Loucy (cell line): ENCODE measurements at regions not wholly inside any gene's neighbourhood (a gene's known extent, or its start where the extent isn't known, plus 50 kb on each side); places are given as distances from the start of the nearest gene placed in this dataset.

Source experiments
- H2AFZ ChIP-seq: fragments of 200-600 bp; sonication (generic); 2 replicates; pipeline ENCODE4 v1.6.0; 2016; ENCODE audit warnings: antibody characterized with exemption, mild to moderate bottlenecking, low read length, moderate library complexity
- H3F3A ChIP-seq: fragments of 200-600 bp; 2 replicates; pipeline ENCODE4 v1.6.0; 2016; ENCODE audit warnings: antibody characterized with exemption, low read depth, mild to moderate bottlenecking
- H3K27me3 ChIP-seq: fragments of 200-600 bp; sonication (generic); 2 replicates; pipeline ENCODE4 v1.6.1; 2014; ENCODE audit warnings: low read length, mild to moderate bottlenecking; ENCODE audit not compliant: insufficient read depth, poor library complexity, severe bottlenecking
- H3K36me3 ChIP-seq: fragments of 200-600 bp; sonication (generic); 2 replicates; pipeline ENCODE4 v1.6.1; 2016; ENCODE audit warnings: low read length; ENCODE audit not compliant: insufficient read depth
- H3K4me1 ChIP-seq: fragments of 200-600 bp; sonication (generic); 2 replicates; pipeline ENCODE4 v1.5.1; 2014; ENCODE audit warnings: low read length, mild to moderate bottlenecking; ENCODE audit not compliant: insufficient read depth, poor library complexity, severe bottlenecking
- H3K4me2 ChIP-seq: fragments of 200-600 bp; sonication (generic); 2 replicates; pipeline ENCODE4 v1.6.0; 2014; ENCODE audit warnings: antibody characterized with exemption, low read length, low read depth, mild to moderate bottlenecking; ENCODE audit not compliant: poor library complexity, severe bottlenecking
- H3K4me3 ChIP-seq: fragments of 200-600 bp; sonication (generic); 2 replicates; pipeline ENCODE4 v1.5.1; 2014; ENCODE audit warnings: low read length, mild to moderate bottlenecking, mixed read lengths; ENCODE audit not compliant: poor library complexity, severe bottlenecking
- H3K79me2 ChIP-seq: fragments of 200-600 bp; sonication (generic); 2 replicates; pipeline ENCODE4 v1.6.1; 2014; ENCODE audit warnings: low read length; ENCODE audit not compliant: insufficient read depth
- H3K9ac ChIP-seq: fragments of 200-600 bp; sonication (generic); 2 replicates; pipeline ENCODE4 v1.6.0; 2014; ENCODE audit warnings: mild to moderate bottlenecking, low read depth, low read length, moderate library complexity; ENCODE audit not compliant: poor library complexity, severe bottlenecking
- H3K9me2 ChIP-seq: fragments of 200-600 bp; sonication (generic); replicated peaks from 2 replicates; pipeline ENCODE4 v1.6.1; 2016; ENCODE audit warnings: low read depth, low read length, mixed read lengths
- H3K9me3 ChIP-seq: fragments of 200-600 bp; sonication (generic); 2 replicates; pipeline ENCODE4 v1.6.1; 2014; ENCODE audit warnings: mild to moderate bottlenecking, antibody characterized with exemption, low read length, low read depth; ENCODE audit not compliant: insufficient read depth
- H4K20me1 ChIP-seq: fragments of 200-600 bp; sonication (generic); 2 replicates; pipeline ENCODE4 v1.6.0; 2014; ENCODE audit warnings: antibody characterized with exemption, low read length, mild to moderate bottlenecking; ENCODE audit not compliant: insufficient read depth, poor library complexity, severe bottlenecking
- EZH2phosphoT487 ChIP-seq: fragments of 200-600 bp; IDR thresholded peaks from 2 replicates; pipeline ENCODE4 v1.6.1; 2018; ENCODE audit warnings: antibody characterized with exemption, mild to moderate bottlenecking, moderate library complexity, borderline replicate concordance
- TF ChIP-seq, protein P1 (sequence below): fragments of 200-600 bp; sonication (generic); conservative IDR thresholded peaks from 2 replicates; pipeline ENCODE4 v1.5.1; 2014; ENCODE audit warnings: mild to moderate bottlenecking, antibody characterized with exemption, low read length

DNA sequence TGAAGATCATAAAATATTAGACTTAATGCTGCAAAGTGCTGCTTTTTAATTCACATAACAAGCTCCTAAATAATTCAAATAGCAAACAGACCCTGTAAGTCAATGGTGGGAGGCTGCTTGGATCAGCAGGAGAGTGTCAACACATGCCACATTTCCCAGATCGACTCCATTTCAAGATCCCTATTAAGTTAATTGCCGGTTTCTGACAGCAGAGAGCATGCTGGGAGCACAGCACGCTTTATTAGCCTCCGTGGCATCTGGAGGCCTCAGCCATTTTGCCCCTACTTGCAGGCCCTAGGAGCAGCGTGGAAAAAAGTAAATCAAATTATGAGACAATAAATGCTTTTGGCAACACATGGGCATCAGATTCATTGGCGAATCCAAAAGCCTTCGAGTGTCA is 201.0 kb downstream of the EMX2 start:
- H3K9me2 ChIP-seq: no peaks in the 10 kb centered on the region
- no peaks in the 10 kb centered on the region for H3K79me2 ChIP-seq
- H3K9ac ChIP-seq: no peak overlapping the region
- H3K36me3 ChIP-seq: no peaks in the 10 kb centered on the region
- no peak for TF ChIP-seq EZH2phosphoT487
- TF ChIP-seq, protein P1, sequence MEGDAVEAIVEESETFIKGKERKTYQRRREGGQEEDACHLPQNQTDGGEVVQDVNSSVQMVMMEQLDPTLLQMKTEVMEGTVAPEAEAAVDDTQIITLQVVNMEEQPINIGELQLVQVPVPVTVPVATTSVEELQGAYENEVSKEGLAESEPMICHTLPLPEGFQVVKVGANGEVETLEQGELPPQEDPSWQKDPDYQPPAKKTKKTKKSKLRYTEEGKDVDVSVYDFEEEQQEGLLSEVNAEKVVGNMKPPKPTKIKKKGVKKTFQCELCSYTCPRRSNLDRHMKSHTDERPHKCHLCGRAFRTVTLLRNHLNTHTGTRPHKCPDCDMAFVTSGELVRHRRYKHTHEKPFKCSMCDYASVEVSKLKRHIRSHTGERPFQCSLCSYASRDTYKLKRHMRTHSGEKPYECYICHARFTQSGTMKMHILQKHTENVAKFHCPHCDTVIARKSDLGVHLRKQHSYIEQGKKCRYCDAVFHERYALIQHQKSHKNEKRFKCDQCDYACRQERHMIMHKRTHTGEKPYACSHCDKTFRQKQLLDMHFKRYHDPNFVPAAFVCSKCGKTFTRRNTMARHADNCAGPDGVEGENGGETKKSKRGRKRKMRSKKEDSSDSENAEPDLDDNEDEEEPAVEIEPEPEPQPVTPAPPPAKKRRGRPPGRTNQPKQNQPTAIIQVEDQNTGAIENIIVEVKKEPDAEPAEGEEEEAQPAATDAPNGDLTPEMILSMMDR: no peak
- no peak overlapping the region for H2AFZ ChIP-seq
- no peaks in the 10 kb centered on the region for H3K9me3 ChIP-seq
- no peaks in the 10 kb centered on the region for H3F3A ChIP-seq
- H4K20me1 ChIP-seq: no peaks in the 10 kb centered on the region
- H3K4me3 ChIP-seq: no peak overlapping the region
- H3K4me2 ChIP-seq: no peak overlapping the region
- H3K27me3 ChIP-seq: no peaks in the 10 kb centered on the region
- H3K4me1 ChIP-seq: no peaks in the 10 kb centered on the region

GRCh38 chr10:117745301-117745700 is 202.8 kb downstream of the EMX2 start:
- Histone ChIP-seq H3K27me3 (no peaks in the 10 kb centered on the region), H3K9me2 (no peaks in the 10 kb centered on the region), H3K79me2 (no peaks in the 10 kb centered on the region), H3F3A (no peaks in the 10 kb centered on the region), H3K4me2 (no peak overlapping the region), H3K9ac (no peak overlapping the region), H3K9me3 (no peaks in the 10 kb centered on the region), H3K36me3 (no peaks in the 10 kb centered on the region), H4K20me1 (no peaks in the 10 kb centered on the region), H3K4me3 (no peak overlapping the region), H3K4me1 (no peaks in the 10 kb centered on the region), H2AFZ (no peak overlapping the region)
- TF ChIP-seq, protein P1: no peak
- TF ChIP-seq EZH2phosphoT487: no peak

DNA sequence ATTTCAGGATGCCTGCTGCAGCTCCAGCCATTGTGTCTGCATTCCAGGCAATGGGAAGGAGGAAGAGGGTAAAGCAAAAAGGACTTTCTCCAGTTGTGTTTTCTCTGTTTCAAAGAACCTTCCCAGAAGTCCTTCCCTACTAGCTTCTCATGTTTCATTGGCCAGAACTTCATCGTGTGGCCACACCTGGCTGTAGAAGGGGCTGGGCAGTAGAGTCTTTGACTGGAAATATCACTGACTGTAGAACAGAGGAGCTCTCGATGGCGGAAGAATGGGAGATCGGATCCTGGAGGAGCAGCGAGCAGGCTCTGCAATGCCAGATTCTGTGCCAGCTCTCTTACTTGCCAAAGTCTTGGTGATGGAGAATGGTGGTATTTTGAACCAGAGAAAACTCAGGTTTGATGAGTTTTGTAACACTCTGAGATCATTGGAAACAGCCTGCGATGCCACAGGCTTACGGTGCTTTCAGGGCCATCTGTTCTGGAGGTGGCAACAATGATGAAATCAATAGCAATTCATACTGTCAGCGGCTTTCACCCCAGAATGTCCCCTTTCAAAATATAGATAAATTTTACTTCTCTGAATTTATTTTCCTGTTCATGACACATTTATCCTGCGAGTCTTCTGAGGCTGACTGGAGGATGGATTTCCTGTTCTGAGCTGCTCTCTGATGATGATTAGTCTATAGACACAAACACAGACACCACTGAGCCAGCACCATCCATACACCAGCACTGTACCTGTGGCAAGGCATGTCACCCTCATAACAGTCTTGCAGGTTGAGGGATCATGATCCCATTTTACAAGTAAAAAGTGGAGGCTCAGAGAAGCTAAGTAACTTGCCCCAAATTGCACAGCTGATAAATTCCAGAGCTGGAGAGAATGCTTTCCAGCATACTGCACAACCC is 204.2 kb downstream of the EMX2 start:
- Histone ChIP-seq H4K20me1 (no peaks in the 10 kb centered on the region), H3K9me3 (no peaks in the 10 kb centered on the region), H3K4me2 (no peak overlapping the region), H3K4me3 (no peak overlapping the region), H3K36me3 (no peaks in the 10 kb centered on the region), H3K27me3 (no peaks in the 10 kb centered on the region), H3K4me1 (no peaks in the 10 kb centered on the region), H3K9me2 (no peaks in the 10 kb centered on the region), H3K9ac (no peak overlapping the region), H3K79me2 (no peaks in the 10 kb centered on the region), H3F3A (no peaks in the 10 kb centered on the region), H2AFZ (no peak overlapping the region)
- TF ChIP-seq, protein P1: no peak
- TF ChIP-seq EZH2phosphoT487: no peak
